Neural cell (in vitro differentiated cells): ENCODE measurements at regions not wholly inside any gene's neighbourhood (a gene's known extent, or its start where the extent isn't known, plus 50 kb on each side); places are given as distances from the start of the nearest gene placed in this dataset.

Source experiments
- H2AFZ ChIP-seq: fragments of 200-600, 300-800 bp; sonication (generic), shearing (Covaris generic); 2 replicates; pipeline ENCODE4 v1.6.0; 2014; ENCODE audit warnings: low read depth, mild to moderate bottlenecking, antibody characterized with exemption, low read length, moderate library complexity
- H3F3A ChIP-seq: fragments of 200-600 bp; shearing (Covaris generic); 2 replicates; pipeline ENCODE4 v1.6.1; 2016; ENCODE audit warnings: mild to moderate bottlenecking, moderate library complexity, mixed read lengths, antibody characterized with exemption, low read length; ENCODE audit not compliant: insufficient read depth, poor library complexity, severe bottlenecking
- H3K27ac ChIP-seq: fragments of 200-600, 300-800 bp; sonication (generic), shearing (Covaris generic); 2 replicates; pipeline ENCODE4 v1.5.1; 2014; ENCODE audit warnings: mild to moderate bottlenecking, low read length, moderate library complexity
- H3K27me3 ChIP-seq: fragments of 300-800, 200-600 bp; sonication (generic), shearing (Covaris generic); 2 replicates; pipeline ENCODE4 v1.6.0; 2014; ENCODE audit warnings: mild to moderate bottlenecking, low read depth, low read length, moderate library complexity; ENCODE audit not compliant: insufficient read depth
- H3K36me3 ChIP-seq: fragments of 300-800, 200-600 bp; sonication (generic), shearing (Covaris generic); 2 replicates; pipeline ENCODE4 v1.5.1; 2014; ENCODE audit warnings: mild to moderate bottlenecking, antibody characterized with exemption, low read length, moderate library complexity; ENCODE audit not compliant: insufficient read depth
- H3K4me2 ChIP-seq: fragments of 300-800, 200-600 bp; sonication (generic), shearing (Covaris generic); 2 replicates; pipeline ENCODE4 v1.6.0; 2014; ENCODE audit warnings: mild to moderate bottlenecking, low read length
- H3K4me3 ChIP-seq: fragments of 300-800, 200-600 bp; sonication (generic), shearing (Covaris generic); 2 replicates; pipeline ENCODE4 v1.5.1; 2014; ENCODE audit warnings: mild to moderate bottlenecking, low read length, moderate library complexity
- H3K79me2 ChIP-seq: fragments of 200-600 bp; shearing (Covaris generic); replicated peaks from 2 replicates; pipeline ENCODE4 v1.6.0; 2014; ENCODE audit warnings: mild to moderate bottlenecking, low read length, moderate library complexity; ENCODE audit not compliant: insufficient read depth
- H3K9ac ChIP-seq: fragments of 300-800, 200-600 bp; sonication (generic), shearing (Covaris generic); 2 replicates; pipeline ENCODE4 v1.6.1; 2016; ENCODE audit warnings: mild to moderate bottlenecking, low read length, mixed read lengths
- H3K9me2 ChIP-seq: fragments of 200-600 bp; shearing (Covaris generic); 2 replicates; pipeline ENCODE4 v1.6.1; 2016; ENCODE audit warnings: mild to moderate bottlenecking, low read length, mixed read lengths; ENCODE audit not compliant: insufficient read depth
- H3K9me3 ChIP-seq: fragments of 200-600, 300-800 bp; sonication (generic), shearing (Covaris generic); 2 replicates; pipeline ENCODE4 v1.6.1; 2016; ENCODE audit warnings: mild to moderate bottlenecking, mixed run types, low read length, moderate library complexity, mixed read lengths
- H4K20me1 ChIP-seq: fragments of 200-600 bp; shearing (Covaris generic); 2 replicates; pipeline ENCODE4 v1.6.1; 2016; ENCODE audit warnings: mild to moderate bottlenecking, mixed run types; ENCODE audit not compliant: insufficient read depth
- EP300 ChIP-seq: fragments of 450-650 bp; conservative IDR thresholded peaks from 2 replicates; pipeline ENCODE4 v1.6.1; 2014; ENCODE audit warnings: antibody characterized with exemption, mild to moderate bottlenecking, moderate library complexity; ENCODE audit not compliant: poor library complexity, severe bottlenecking
- EZH2 ChIP-seq: fragments of 200-600, 300-800 bp; shearing (Covaris generic), sonication (generic); IDR thresholded peaks from 2 replicates; pipeline ENCODE4 v1.6.1; 2014; ENCODE audit warnings: antibody characterized with exemption, low read length, borderline replicate concordance, mild to moderate bottlenecking; ENCODE audit not compliant: insufficient read depth, poor library complexity, severe bottlenecking
- MXI1 ChIP-seq: fragments of 450-650 bp; conservative IDR thresholded peaks from 2 replicates; pipeline ENCODE4 v1.6.1; 2014; ENCODE audit warnings: antibody characterized with exemption, mild to moderate bottlenecking; ENCODE audit not compliant: poor library complexity, severe bottlenecking
- POLR2AphosphoS5 ChIP-seq: IDR thresholded peaks from 2 replicates; pipeline ENCODE4 v1.6.1; 2012
- RAD21 ChIP-seq: fragments of 450-650 bp; conservative IDR thresholded peaks from 2 replicates; pipeline ENCODE4 v1.6.1; 2014; ENCODE audit warnings: antibody characterized with exemption, mild to moderate bottlenecking, moderate library complexity
- SMC3 ChIP-seq: fragments of 450-650 bp; conservative IDR thresholded peaks from 2 replicates; pipeline ENCODE4 v1.6.1; 2014; ENCODE audit warnings: antibody characterized with exemption, mild to moderate bottlenecking, moderate library complexity; ENCODE audit not compliant: poor library complexity
- TAF1 ChIP-seq: IDR thresholded peaks from 2 replicates; pipeline ENCODE4 v1.6.1; 2012; ENCODE audit warnings: low read depth
- TF ChIP-seq, protein P1 (sequence below): fragments of 450-650 bp; IDR thresholded peaks from 2 replicates; pipeline ENCODE4 v1.5.1; 2014; ENCODE audit warnings: antibody characterized with exemption, mild to moderate bottlenecking, moderate library complexity; ENCODE audit not compliant: poor library complexity, severe bottlenecking
- TF ChIP-seq, protein P2 (sequence below): IDR thresholded peaks from 2 replicates; pipeline ENCODE4 v1.6.1; 2012; ENCODE audit warnings: borderline replicate concordance

DNA sequence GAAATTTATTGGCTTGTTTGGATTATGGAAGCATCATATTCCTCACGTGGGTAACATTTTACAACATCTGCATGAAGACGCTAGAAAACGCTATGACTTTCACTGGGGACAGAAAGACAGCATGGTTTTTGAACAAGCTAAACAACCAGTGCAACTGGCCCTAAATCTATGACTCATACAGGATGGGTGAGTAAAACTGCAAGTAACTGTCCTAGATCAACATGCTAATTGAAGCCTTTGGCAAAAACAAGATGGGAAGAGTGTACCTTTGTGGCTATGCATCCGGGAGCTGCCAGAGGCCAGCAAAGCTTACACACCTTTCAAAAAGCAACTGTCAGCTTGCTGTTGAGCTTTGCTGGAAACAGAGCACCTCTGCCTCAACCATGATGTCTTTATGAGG, 1096.0 kb upstream of the DDX18 start:
- no peaks in the 10 kb centered on the region for H3K79me2 ChIP-seq
- no peak overlapping the region for H2AFZ ChIP-seq
- H3K27me3 ChIP-seq: no peaks in the 10 kb centered on the region
- no peak overlapping the region for H3K4me3 ChIP-seq
- H3K27ac ChIP-seq: no peak overlapping the region
- no peaks in the 10 kb centered on the region for H3K9me3 ChIP-seq
- TF ChIP-seq, protein P1, sequence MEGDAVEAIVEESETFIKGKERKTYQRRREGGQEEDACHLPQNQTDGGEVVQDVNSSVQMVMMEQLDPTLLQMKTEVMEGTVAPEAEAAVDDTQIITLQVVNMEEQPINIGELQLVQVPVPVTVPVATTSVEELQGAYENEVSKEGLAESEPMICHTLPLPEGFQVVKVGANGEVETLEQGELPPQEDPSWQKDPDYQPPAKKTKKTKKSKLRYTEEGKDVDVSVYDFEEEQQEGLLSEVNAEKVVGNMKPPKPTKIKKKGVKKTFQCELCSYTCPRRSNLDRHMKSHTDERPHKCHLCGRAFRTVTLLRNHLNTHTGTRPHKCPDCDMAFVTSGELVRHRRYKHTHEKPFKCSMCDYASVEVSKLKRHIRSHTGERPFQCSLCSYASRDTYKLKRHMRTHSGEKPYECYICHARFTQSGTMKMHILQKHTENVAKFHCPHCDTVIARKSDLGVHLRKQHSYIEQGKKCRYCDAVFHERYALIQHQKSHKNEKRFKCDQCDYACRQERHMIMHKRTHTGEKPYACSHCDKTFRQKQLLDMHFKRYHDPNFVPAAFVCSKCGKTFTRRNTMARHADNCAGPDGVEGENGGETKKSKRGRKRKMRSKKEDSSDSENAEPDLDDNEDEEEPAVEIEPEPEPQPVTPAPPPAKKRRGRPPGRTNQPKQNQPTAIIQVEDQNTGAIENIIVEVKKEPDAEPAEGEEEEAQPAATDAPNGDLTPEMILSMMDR: no peak
- no peak for TF ChIP-seq TAF1
- no peak for TF ChIP-seq SMC3
- no peak for TF ChIP-seq POLR2AphosphoS5
- no peaks in the 10 kb centered on the region for H4K20me1 ChIP-seq
- H3K9ac ChIP-seq: no peak overlapping the region
- H3K4me2 ChIP-seq: no peak overlapping the region
- H3F3A ChIP-seq: no peaks in the 10 kb centered on the region
- no peaks in the 10 kb centered on the region for H3K9me2 ChIP-seq
- no peaks in the 10 kb centered on the region for H3K36me3 ChIP-seq

DNA sequence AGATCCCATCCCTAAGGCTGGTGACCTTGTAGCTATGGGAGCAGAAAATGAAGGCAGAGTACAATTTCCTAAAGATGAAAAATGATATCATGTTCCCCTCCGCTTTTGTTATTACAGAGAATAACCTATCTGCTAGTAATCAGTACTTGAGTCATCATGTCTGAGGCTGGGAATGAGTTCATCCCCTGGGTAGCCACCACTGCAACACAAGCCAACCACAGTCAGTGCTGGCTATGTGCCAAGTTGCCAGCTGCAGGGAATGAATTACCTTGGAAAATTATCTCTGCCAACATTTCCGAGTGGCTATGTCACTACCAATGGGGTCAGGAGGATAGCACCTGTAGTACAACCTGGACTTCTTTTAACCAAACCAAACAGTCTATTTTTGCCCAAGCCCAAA, 1094.7 kb upstream of the DDX18 start:
- H4K20me1 ChIP-seq: no peaks in the 10 kb centered on the region
- TF ChIP-seq TAF1: no peak
- no peak for TF ChIP-seq EZH2
- TF ChIP-seq RAD21: no peak
- TF ChIP-seq MXI1: no peak
- TF ChIP-seq, protein P2, sequence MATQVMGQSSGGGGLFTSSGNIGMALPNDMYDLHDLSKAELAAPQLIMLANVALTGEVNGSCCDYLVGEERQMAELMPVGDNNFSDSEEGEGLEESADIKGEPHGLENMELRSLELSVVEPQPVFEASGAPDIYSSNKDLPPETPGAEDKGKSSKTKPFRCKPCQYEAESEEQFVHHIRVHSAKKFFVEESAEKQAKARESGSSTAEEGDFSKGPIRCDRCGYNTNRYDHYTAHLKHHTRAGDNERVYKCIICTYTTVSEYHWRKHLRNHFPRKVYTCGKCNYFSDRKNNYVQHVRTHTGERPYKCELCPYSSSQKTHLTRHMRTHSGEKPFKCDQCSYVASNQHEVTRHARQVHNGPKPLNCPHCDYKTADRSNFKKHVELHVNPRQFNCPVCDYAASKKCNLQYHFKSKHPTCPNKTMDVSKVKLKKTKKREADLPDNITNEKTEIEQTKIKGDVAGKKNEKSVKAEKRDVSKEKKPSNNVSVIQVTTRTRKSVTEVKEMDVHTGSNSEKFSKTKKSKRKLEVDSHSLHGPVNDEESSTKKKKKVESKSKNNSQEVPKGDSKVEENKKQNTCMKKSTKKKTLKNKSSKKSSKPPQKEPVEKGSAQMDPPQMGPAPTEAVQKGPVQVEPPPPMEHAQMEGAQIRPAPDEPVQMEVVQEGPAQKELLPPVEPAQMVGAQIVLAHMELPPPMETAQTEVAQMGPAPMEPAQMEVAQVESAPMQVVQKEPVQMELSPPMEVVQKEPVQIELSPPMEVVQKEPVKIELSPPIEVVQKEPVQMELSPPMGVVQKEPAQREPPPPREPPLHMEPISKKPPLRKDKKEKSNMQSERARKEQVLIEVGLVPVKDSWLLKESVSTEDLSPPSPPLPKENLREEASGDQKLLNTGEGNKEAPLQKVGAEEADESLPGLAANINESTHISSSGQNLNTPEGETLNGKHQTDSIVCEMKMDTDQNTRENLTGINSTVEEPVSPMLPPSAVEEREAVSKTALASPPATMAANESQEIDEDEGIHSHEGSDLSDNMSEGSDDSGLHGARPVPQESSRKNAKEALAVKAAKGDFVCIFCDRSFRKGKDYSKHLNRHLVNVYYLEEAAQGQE: no peak
- TF ChIP-seq POLR2AphosphoS5: no peak
- no peak for TF ChIP-seq EP300
- TF ChIP-seq, protein P1: no peak
- TF ChIP-seq SMC3: no peak

More for the DNA sequence above, 1094.7 kb upstream of the DDX18 start:
- no peaks in the 10 kb centered on the region for H3K36me3 ChIP-seq
- no peak overlapping the region for H2AFZ ChIP-seq
- no peak overlapping the region for H3K9ac ChIP-seq
- H3K4me2 ChIP-seq: no peak overlapping the region
- no peak overlapping the region for H3K4me3 ChIP-seq
- no peaks in the 10 kb centered on the region for H3K27me3 ChIP-seq
- H3F3A ChIP-seq: no peaks in the 10 kb centered on the region
- H3K27ac ChIP-seq: no peak overlapping the region
- no peaks in the 10 kb centered on the region for H3K79me2 ChIP-seq
- no peaks in the 10 kb centered on the region for H3K9me3 ChIP-seq
- H3K9me2 ChIP-seq: no peaks in the 10 kb centered on the region
